IMR-90 (cell line): ENCODE measurements at regions not wholly inside any gene's neighbourhood (a gene's known extent, or its start where the extent isn't known, plus 50 kb on each side); places are given as distances from the start of the nearest gene placed in this dataset.

Experiments used
- FOS ChIP-seq: fragments of 150-350 bp; IDR thresholded peaks from 2 replicates; pipeline ENCODE4 v1.6.1; 2016; ENCODE audit warnings: low read depth, low read length
- MAFK ChIP-seq: IDR thresholded peaks from 2 replicates; pipeline ENCODE4 v1.6.1; 2012; ENCODE audit warnings: low read depth, low read length, improper control_type of control experiment
- MAZ ChIP-seq: IDR thresholded peaks from 2 replicates; pipeline ENCODE4 v1.6.1; 2012; ENCODE audit warnings: low read depth, mild to moderate bottlenecking, low read length, improper control_type of control experiment, moderate library complexity, borderline replicate concordance
- MXI1 ChIP-seq: IDR thresholded peaks from 2 replicates; pipeline ENCODE4 v1.6.1; 2012; ENCODE audit warnings: low read depth, mild to moderate bottlenecking, low read length, moderate library complexity, borderline replicate concordance
- NFE2L2 ChIP-seq: fragments of 150-350 bp; IDR thresholded peaks from 2 replicates; pipeline ENCODE4 v1.6.1; 2016; ENCODE audit warnings: low read depth, mild to moderate bottlenecking, low read length
- POLR2A ChIP-seq: IDR thresholded peaks from 2 replicates; pipeline ENCODE4 v1.6.1; 2012; ENCODE audit warnings: mild to moderate bottlenecking, low read depth, low read length
- RAD21 ChIP-seq: IDR thresholded peaks from 2 replicates; pipeline ENCODE4 v1.6.1; 2012; ENCODE audit warnings: low read length, improper control_type of control experiment
- RFX5 ChIP-seq: IDR thresholded peaks from 2 replicates; pipeline ENCODE4 v1.8.0; 2012; ENCODE audit warnings: low read depth, mild to moderate bottlenecking, low read length, moderate library complexity
- TF ChIP-seq, protein P1 (sequence below): conservative IDR thresholded peaks from 2 replicates; pipeline ENCODE4 v1.5.1; 2012; ENCODE audit warnings: mild to moderate bottlenecking, low read depth, low read length, improper control_type of control experiment
- TF ChIP-seq, protein P2 (sequence below): fragments of 150-350 bp; IDR thresholded peaks from 2 replicates; pipeline ENCODE4 v1.6.1; 2016; ENCODE audit warnings: low read depth, mild to moderate bottlenecking, low read length, moderate library complexity, borderline replicate concordance
- TF ChIP-seq, protein P3 (sequence below): fragments of 150-350 bp; IDR thresholded peaks from 2 replicates; pipeline ENCODE4 v1.6.1; 2017; ENCODE audit warnings: mild to moderate bottlenecking, antibody characterized with exemption, low read length, low read depth

DNA sequence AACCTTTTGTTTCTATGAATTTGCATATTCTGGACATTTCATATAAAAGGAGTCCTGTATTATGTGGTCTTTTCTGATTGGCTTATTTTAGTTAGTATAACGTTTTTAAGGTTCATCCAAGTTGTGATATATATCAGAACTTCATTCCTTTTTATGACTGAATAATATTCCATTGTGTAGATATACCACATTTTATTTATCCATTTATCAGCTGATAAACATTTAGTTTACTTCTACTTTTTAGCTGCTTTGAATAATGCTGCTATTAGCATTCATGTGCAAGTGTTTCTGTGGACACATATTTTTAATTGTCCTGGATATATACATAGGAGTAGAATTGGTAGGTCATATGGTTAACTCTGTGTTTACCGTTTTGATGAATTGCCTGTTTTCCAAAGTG is 498.5 kb upstream of the ADAMTS9 start:
- TF ChIP-seq, protein P1, sequence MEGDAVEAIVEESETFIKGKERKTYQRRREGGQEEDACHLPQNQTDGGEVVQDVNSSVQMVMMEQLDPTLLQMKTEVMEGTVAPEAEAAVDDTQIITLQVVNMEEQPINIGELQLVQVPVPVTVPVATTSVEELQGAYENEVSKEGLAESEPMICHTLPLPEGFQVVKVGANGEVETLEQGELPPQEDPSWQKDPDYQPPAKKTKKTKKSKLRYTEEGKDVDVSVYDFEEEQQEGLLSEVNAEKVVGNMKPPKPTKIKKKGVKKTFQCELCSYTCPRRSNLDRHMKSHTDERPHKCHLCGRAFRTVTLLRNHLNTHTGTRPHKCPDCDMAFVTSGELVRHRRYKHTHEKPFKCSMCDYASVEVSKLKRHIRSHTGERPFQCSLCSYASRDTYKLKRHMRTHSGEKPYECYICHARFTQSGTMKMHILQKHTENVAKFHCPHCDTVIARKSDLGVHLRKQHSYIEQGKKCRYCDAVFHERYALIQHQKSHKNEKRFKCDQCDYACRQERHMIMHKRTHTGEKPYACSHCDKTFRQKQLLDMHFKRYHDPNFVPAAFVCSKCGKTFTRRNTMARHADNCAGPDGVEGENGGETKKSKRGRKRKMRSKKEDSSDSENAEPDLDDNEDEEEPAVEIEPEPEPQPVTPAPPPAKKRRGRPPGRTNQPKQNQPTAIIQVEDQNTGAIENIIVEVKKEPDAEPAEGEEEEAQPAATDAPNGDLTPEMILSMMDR: no peak
- TF ChIP-seq NFE2L2 (no peak), MXI1 (no peak), POLR2A (no peak), FOS (no peak), RAD21 (no peak), MAFK (no peak), RFX5 (no peak), MAZ (no peak)
- TF ChIP-seq, protein P2, sequence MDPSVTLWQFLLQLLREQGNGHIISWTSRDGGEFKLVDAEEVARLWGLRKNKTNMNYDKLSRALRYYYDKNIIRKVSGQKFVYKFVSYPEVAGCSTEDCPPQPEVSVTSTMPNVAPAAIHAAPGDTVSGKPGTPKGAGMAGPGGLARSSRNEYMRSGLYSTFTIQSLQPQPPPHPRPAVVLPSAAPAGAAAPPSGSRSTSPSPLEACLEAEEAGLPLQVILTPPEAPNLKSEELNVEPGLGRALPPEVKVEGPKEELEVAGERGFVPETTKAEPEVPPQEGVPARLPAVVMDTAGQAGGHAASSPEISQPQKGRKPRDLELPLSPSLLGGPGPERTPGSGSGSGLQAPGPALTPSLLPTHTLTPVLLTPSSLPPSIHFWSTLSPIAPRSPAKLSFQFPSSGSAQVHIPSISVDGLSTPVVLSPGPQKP: no peak
- TF ChIP-seq, protein P3, sequence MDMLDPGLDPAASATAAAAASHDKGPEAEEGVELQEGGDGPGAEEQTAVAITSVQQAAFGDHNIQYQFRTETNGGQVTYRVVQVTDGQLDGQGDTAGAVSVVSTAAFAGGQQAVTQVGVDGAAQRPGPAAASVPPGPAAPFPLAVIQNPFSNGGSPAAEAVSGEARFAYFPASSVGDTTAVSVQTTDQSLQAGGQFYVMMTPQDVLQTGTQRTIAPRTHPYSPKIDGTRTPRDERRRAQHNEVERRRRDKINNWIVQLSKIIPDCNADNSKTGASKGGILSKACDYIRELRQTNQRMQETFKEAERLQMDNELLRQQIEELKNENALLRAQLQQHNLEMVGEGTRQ: no peak
